ENCODE measurements at regions not wholly inside any gene's neighbourhood (a gene's known extent, or its start where the extent isn't known, plus 50 kb on each side); places are given as distances from the start of the nearest gene placed in this dataset.
A peak's percentile ranks its signal among the peaks of the same experiment; 100 is the strongest.

DNA sequence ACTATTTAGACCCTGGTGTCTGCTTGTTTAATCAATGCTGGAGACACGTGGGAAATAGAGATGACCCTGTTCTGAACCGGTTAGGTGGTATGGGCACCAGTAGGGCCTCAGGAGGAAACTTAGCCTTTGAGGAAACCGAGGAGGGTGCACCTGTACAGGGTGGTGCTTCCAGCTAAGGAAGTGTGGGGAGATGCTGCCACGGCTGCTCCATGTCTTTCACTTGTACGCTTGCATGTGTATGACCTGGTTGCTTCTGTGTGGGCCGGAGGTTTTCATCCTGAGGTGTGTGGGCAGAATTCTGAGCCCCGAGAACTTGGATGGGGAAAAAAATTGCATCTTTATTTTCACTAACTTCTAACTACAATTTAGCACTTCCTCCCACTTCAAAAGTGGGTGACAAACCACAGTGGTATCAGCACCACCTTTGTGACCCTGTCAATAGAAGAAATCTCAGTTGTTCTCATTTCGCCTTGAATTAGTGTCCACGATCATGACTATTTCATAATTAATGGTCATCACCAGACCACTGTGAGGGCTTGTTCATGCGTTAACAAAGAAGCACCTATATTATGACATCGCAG is 99.8 kb upstream of the SPATA31C2 start:
- H3K4me1 ChIP-seq: peaks cover 9% of the 10 kb centered on the region
- no peak for DNase-seq (ENCODE audit: extremely low spot score in 2 of 2)
- H3K27me3 ChIP-seq: no peaks in the 10 kb centered on the region
- no peak overlapping the region for H3K27ac ChIP-seq
- intact Hi-C loops (cut with DNase I): no loop called here
- no peak overlapping the region for H3K4me3 ChIP-seq
- no peaks in the 10 kb centered on the region for H3K36me3 ChIP-seq
- TF ChIP-seq POLR2AphosphoS5 (IDR thresholded peaks at IDR 0.05; ENCODE audit: insufficient read depth in 1 of 2, low read depth in 1 of 2) (no peak), POLR2A (IDR thresholded peaks at IDR 0.05) (no peak)
- TF ChIP-seq, protein P1, sequence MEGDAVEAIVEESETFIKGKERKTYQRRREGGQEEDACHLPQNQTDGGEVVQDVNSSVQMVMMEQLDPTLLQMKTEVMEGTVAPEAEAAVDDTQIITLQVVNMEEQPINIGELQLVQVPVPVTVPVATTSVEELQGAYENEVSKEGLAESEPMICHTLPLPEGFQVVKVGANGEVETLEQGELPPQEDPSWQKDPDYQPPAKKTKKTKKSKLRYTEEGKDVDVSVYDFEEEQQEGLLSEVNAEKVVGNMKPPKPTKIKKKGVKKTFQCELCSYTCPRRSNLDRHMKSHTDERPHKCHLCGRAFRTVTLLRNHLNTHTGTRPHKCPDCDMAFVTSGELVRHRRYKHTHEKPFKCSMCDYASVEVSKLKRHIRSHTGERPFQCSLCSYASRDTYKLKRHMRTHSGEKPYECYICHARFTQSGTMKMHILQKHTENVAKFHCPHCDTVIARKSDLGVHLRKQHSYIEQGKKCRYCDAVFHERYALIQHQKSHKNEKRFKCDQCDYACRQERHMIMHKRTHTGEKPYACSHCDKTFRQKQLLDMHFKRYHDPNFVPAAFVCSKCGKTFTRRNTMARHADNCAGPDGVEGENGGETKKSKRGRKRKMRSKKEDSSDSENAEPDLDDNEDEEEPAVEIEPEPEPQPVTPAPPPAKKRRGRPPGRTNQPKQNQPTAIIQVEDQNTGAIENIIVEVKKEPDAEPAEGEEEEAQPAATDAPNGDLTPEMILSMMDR (IDR thresholded peaks at IDR 0.05): no peak
- no peaks in the 10 kb centered on the region for H3K9me3 ChIP-seq

- Histone ChIP-seq H3K27ac (peak overlapping the region; percentile 63), H3K4me3 (no peak overlapping the region), H3K4me1 (peaks cover 9% of the 10 kb centered on the region), H3K27me3 (no peaks in the 10 kb centered on the region), H3K36me3 (no peaks in the 10 kb centered on the region), H3K9me3 (no peaks in the 10 kb centered on the region)
- DNase-seq (ENCODE audit: extremely low spot score in 2 of 2): no peak
- no peak for TF ChIP-seq POLR2A (IDR thresholded peaks at IDR 0.05)
- intact Hi-C loops (cut with DNase I): no loop called here
These were observed 99.2 kb upstream of the SPATA31C2 start for GRCh38 chr9:88237479-88237961.

DNA sequence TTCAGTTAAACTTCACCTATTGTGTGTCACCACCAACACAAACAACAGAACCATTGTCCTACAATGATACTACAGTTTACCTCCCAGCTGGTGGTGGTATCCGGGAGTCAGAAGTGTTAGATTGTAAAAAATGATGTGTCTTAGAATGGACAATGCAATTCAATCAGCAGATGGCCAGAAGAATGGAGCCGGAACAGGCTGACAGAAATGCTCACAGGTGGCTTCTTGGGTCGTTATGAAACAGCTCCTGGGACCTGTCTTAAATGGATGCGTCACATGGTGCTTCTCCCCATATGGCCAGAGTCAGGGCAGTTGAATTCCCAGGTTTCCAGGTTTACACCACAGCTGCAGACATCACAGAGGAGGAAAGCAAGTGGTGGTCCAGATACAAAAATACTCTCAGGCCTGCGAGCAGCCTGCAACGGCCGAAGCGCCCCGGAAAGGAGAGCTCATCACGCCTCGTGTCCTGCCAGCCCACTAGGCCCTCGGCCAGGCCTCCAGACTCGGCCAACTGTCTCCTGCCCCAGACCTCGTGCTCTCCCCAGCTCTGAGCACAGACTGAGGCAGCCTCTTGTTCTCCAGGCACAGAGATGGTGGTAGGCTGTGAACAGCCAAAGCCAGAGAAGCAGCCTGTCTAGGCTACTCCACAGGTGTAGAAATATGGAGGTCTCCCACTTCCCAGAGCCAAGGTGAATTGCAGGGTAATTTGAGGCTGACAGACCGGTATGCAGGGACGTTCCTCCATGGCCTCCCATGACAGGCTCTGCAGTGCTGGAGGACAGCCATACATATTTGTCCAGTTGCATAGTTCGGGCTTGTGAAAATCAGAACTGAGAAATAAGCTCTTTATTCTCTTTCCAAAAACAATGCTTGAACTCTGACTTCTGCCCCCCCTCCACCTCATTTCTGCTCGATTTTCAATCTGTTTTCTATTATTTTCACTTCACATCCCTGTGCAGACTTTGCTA is 98.5 kb upstream of the SPATA31C2 start:
- Histone ChIP-seq H3K27me3 (no peaks in the 10 kb centered on the region), H3K27ac (peak overlapping the region; percentile 63), H3K4me3 (no peak overlapping the region), H3K4me1 (peaks cover 9% of the 10 kb centered on the region), H3K36me3 (no peaks in the 10 kb centered on the region), H3K9me3 (no peaks in the 10 kb centered on the region)
- intact Hi-C loops (cut with DNase I): no loop called here
- no peak for DNase-seq (ENCODE audit: extremely low spot score in 2 of 2)
- TF ChIP-seq POLR2AphosphoS5 (IDR thresholded peaks at IDR 0.05; ENCODE audit: insufficient read depth in 1 of 2, low read depth in 1 of 2) (no peak), POLR2A (IDR thresholded peaks at IDR 0.05) (no peak)
- TF ChIP-seq, protein P1 (IDR thresholded peaks at IDR 0.05): no peak

- intact Hi-C loops (cut with DNase I): no loop called here
- Histone ChIP-seq H3K36me3 (no peaks in the 10 kb centered on the region), H3K4me3 (no peak overlapping the region), H3K4me1 (peaks cover 9% of the 10 kb centered on the region), H3K27me3 (no peaks in the 10 kb centered on the region), H3K27ac (no peak overlapping the region), H3K9me3 (no peaks in the 10 kb centered on the region)
- DNase-seq (ENCODE audit: extremely low spot score in 2 of 2): no peak
- no peak for TF ChIP-seq POLR2AphosphoS5 (IDR thresholded peaks at IDR 0.05; ENCODE audit: insufficient read depth in 1 of 2, low read depth in 1 of 2)
- TF ChIP-seq, protein P1 (IDR thresholded peaks at IDR 0.05): no peak
- no peak for TF ChIP-seq POLR2A (IDR thresholded peaks at IDR 0.05)
These were observed 97.3 kb upstream of the SPATA31C2 start for GRCh38 chr9:88235615-88236014.

GRCh38 chr9:88234114-88234513 is 95.8 kb upstream of the SPATA31C2 start:
- peaks cover 9% of the 10 kb centered on the region for H3K4me1 ChIP-seq
- no peak overlapping the region for H3K27ac ChIP-seq
- H3K4me3 ChIP-seq: no peak overlapping the region
- H3K9me3 ChIP-seq: no peaks in the 10 kb centered on the region
- H3K36me3 ChIP-seq: no peaks in the 10 kb centered on the region
- no peak for DNase-seq (ENCODE audit: extremely low spot score in 2 of 2)
- intact Hi-C loops (cut with DNase I): no loop called here
- no peaks in the 10 kb centered on the region for H3K27me3 ChIP-seq
- TF ChIP-seq POLR2AphosphoS5 (IDR thresholded peaks at IDR 0.05; ENCODE audit: insufficient read depth in 1 of 2, low read depth in 1 of 2) (no peak), POLR2A (IDR thresholded peaks at IDR 0.05) (no peak)
- TF ChIP-seq, protein P1 (IDR thresholded peaks at IDR 0.05): no peak
